Neural crest cell (in vitro differentiated cells): ENCODE measurements at regions not wholly inside any gene's neighbourhood (a gene's known extent, or its start where the extent isn't known, plus 50 kb on each side); places are given as distances from the start of the nearest gene placed in this dataset.

Source experiments
- DNase-seq: peaks from one replicate; pipeline ENCODE4 v3.0.0; 2021; ENCODE audit warnings: low read depth, mixed read lengths, low spot score
- H3K27ac Mint-ChIP-seq: one replicate; pipeline ENCODE4 v1.8.0; 2021; ENCODE audit warnings: mild to moderate bottlenecking, mixed read lengths; ENCODE audit not compliant: unreplicated experiment
- H3K27me3 Mint-ChIP-seq: 2 replicates; pipeline ENCODE4 v1.8.0; 2021; ENCODE audit warnings: low read depth, mild to moderate bottlenecking, mixed read lengths
- H3K36me3 Mint-ChIP-seq: 2 replicates; pipeline ENCODE4 v1.8.0; 2021; ENCODE audit warnings: low read depth, mild to moderate bottlenecking, mixed read lengths
- H3K4me1 Mint-ChIP-seq: 2 replicates; pipeline ENCODE4 v1.8.0; 2021; ENCODE audit warnings: mixed read lengths
- H3K4me3 Mint-ChIP-seq: one replicate; pipeline ENCODE4 v1.8.0; 2021; ENCODE audit warnings: mild to moderate bottlenecking, mixed read lengths
- H3K9me3 Mint-ChIP-seq: 2 replicates; pipeline ENCODE4 v1.8.0; 2021; ENCODE audit warnings: mixed read lengths
- TF ChIP-seq, protein P1 (sequence below): fragments of 200-600 bp; sonication (generic); conservative IDR thresholded peaks from 2 replicates; pipeline ENCODE4 v1.5.0; 2021; ENCODE audit warnings: antibody characterized with exemption, mild to moderate bottlenecking

GRCh38 chr5:156134216-156134615 is 192.7 kb upstream of the SGCD start:
- TF ChIP-seq, protein P1, sequence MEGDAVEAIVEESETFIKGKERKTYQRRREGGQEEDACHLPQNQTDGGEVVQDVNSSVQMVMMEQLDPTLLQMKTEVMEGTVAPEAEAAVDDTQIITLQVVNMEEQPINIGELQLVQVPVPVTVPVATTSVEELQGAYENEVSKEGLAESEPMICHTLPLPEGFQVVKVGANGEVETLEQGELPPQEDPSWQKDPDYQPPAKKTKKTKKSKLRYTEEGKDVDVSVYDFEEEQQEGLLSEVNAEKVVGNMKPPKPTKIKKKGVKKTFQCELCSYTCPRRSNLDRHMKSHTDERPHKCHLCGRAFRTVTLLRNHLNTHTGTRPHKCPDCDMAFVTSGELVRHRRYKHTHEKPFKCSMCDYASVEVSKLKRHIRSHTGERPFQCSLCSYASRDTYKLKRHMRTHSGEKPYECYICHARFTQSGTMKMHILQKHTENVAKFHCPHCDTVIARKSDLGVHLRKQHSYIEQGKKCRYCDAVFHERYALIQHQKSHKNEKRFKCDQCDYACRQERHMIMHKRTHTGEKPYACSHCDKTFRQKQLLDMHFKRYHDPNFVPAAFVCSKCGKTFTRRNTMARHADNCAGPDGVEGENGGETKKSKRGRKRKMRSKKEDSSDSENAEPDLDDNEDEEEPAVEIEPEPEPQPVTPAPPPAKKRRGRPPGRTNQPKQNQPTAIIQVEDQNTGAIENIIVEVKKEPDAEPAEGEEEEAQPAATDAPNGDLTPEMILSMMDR = no peak
- Mint-ChIP-seq H3K27me3 (peaks cover 3% of the 10 kb centered on the region), H3K36me3 (no peaks in the 10 kb centered on the region), H3K4me3 (no peak overlapping the region), H3K27ac (no peak overlapping the region), H3K9me3 (no peaks in the 10 kb centered on the region), H3K4me1 (no peaks in the 10 kb centered on the region)
- DNase-seq = no peak

DNA sequence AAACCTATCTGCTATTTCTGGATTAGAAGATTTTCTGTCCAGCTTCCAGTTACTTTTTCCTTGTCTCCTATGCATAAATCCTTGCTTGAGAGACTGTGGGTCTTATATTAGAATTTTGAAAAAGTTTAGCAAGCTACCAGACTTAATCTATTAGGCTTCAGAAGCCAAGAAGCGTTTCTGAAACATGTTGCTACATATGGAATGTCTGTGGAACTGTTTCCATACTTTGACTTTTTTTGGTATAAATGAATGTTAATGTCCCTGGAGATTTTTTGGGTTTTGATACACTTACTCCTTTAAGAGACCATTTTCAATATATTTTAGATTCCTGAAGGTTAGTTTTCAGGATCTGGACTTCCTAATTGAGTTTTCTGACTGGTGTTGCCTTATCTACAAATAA is 191.4 kb upstream of the SGCD start:
- TF ChIP-seq, protein P1 = no peak
- Mint-ChIP-seq H3K4me3 (no peak overlapping the region), H3K9me3 (no peaks in the 10 kb centered on the region), H3K27me3 (no peaks in the 10 kb centered on the region), H3K27ac (no peak overlapping the region), H3K4me1 (no peaks in the 10 kb centered on the region), H3K36me3 (no peaks in the 10 kb centered on the region)
- DNase-seq = no peak

DNA sequence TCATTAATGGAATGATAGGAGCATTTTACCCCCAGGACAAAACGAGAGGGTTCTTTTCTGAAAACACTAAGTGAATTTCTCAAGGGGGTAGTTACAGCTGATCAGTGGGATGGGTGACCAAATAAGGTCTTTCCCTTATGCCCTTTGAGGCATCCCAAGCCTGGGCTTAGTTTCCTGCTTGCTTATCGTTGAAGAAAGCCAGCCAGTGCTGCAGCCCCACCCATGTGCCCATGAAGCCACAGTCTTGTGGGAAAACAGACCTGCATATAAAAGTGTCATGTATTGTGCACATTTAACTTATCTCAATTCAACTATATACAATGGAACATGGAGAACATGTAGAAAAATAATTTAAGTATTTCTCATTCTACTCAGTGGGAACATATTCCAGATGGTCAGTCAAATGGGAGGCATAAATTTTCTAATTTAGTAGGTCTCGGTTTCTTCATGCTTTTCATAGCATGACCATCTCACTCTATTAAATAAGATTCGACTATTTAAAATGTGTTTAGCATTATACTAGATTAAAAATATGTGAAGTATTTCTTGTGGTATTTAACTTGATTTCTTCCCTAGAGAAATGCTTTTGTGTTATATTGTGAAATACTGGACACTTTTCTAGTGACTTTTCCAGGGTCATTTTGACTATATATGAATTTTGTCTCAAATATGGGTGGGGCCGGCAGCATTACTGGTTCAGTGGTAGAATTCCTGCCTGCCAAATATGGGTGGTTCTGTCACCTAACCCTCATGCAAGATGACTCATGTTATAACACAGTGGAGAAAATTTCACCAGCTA is 189.7 kb upstream of the SGCD start:
- DNase-seq = no peak
- Mint-ChIP-seq H3K9me3 (no peaks in the 10 kb centered on the region), H3K27ac (no peak overlapping the region), H3K36me3 (no peaks in the 10 kb centered on the region), H3K4me1 (no peaks in the 10 kb centered on the region), H3K27me3 (no peaks in the 10 kb centered on the region), H3K4me3 (no peak overlapping the region)
- TF ChIP-seq, protein P1 = no peak

DNA sequence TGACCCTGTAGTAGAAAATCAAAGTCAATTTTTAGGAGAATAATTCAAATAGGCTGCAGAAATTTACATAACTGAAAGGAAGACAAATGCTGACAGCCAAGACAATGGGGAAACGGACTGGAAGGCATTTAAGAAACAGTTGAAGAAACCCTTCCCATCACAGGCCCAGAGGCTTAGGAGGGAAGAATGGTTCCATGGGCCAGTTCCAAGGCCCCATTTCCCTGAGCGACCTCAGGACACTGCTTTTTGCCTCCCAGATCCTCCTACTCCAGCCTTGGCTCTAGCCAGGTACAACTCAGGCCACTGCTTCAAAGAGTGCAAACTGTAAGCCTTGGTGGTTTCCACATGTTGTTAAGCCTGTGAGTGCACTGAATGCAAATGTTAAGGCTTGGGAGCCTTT is 184.1 kb upstream of the SGCD start:
- H3K27me3 Mint-ChIP-seq = no peaks in the 10 kb centered on the region
- H3K4me3 Mint-ChIP-seq = no peak overlapping the region

DNA sequence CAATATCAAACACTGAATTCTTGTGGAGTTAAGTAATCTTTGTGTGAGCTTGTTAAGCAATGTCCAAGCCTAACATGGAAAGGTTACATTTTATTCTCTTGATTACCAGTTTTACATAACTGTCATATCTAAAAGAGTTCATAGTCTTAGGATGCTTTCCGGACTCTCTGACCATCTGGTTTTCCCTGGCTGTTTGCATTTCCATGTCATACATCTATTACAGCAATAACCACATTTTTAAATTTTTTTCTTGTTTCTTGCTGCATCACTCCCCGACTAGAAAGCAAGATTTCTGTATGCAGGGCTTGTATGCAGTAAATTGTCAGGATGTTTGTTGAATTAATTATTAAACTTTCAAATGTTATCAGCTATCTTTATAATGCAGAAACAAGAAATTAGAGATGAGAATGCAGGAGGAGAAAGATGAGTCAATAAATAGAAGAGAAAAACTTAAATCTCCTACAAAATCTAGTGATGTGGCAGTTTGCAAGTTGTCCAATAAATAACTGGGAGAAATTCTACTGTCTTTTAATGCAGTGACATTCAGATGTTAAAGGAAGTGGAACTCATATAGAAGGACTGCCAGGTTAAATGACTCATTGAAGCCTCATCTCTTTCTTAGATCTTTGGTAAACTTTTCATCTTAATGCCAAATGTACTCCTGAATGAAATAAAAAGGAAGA is 179.6 kb upstream of the SGCD start:
- peaks cover 2% of the 10 kb centered on the region for H3K27me3 Mint-ChIP-seq
- H3K27ac Mint-ChIP-seq = no peak overlapping the region
- H3K9me3 Mint-ChIP-seq = peaks cover 2% of the 10 kb centered on the region
- H3K4me3 Mint-ChIP-seq = no peak overlapping the region
- peaks cover 2% of the 10 kb centered on the region for H3K36me3 Mint-ChIP-seq
- TF ChIP-seq, protein P1 = no peak
- DNase-seq = no peak
- H3K4me1 Mint-ChIP-seq = no peaks in the 10 kb centered on the region

More for the DNA sequence above, 184.1 kb upstream of the SGCD start:
- Mint-ChIP-seq H3K27ac (no peak overlapping the region), H3K4me1 (no peaks in the 10 kb centered on the region), H3K36me3 (peaks cover 3% of the 10 kb centered on the region), H3K9me3 (peaks cover 2% of the 10 kb centered on the region)
- TF ChIP-seq, protein P1 = no peak
- no peak for DNase-seq
